SK-N-SH (cell line): ENCODE measurements at regions not wholly inside any gene's neighbourhood (a gene's known extent, or its start where the extent isn't known, plus 50 kb on each side); places are given as distances from the start of the nearest gene placed in this dataset.

Source experiments
- CTCF ChIA-PET: fragments of 300-600, 350-600 bp; formaldehyde crosslinking; extraction: SDS; loops from one replicate; lab custom pipeline; 2021; lab: Yijun Ruan, JAX
- POLR2A ChIA-PET: fragments of 350-600 bp; sonication (Branson Sonifier 250); formaldehyde crosslinking; extraction: SDS; loops from one replicate; lab custom pipeline; 2020; ENCODE audit warnings: antibody characterized with exemption, inconsistent platforms; lab: Yijun Ruan, JAX
- DNase-seq: peaks from one replicate; pipeline ENCODE4 v3.0.0; 2012
- H2AFZ ChIP-seq: fragments of 200-600 bp; sonication (generic); 2 replicates; pipeline ENCODE4 v1.8.1; 2016; ENCODE audit warnings: antibody characterized with exemption, mild to moderate bottlenecking, low read depth
- H3F3A ChIP-seq: fragments of 200-600 bp; sonication (generic); replicated peaks from 2 replicates; pipeline ENCODE3; 2016; ENCODE audit warnings: antibody characterized with exemption, mild to moderate bottlenecking; ENCODE audit not compliant: insufficient read depth
- H3K27ac ChIP-seq, 2 experiments: fragments of 200-500 bp in 1 of 2; fragments of 200-600 bp in 1 of 2; sonication (Bioruptor generic) in 1 of 2; sonication (generic), shearing (Covaris generic) in 1 of 2; 2 replicates each; pipeline versions ENCODE4 v1.5.1 to v1.6.1; 2014 to 2016; ENCODE audit warnings: low read depth in 2 of 2, inconsistent platforms in 1 of 2, low read length in 1 of 2, mild to moderate bottlenecking in 1 of 2, mixed read lengths in 1 of 2
- H3K27me3 ChIP-seq: fragments of 200-600 bp; sonication (generic), shearing (Covaris generic); 2 replicates; pipeline ENCODE4 v1.6.1; 2016; ENCODE audit warnings: mixed run types; ENCODE audit not compliant: insufficient read depth
- H3K36me3 ChIP-seq, 2 experiments: fragments of 200-500 bp in 1 of 2; fragments of 200-600 bp in 1 of 2; sonication (Bioruptor generic) in 1 of 2; sonication (generic) in 1 of 2; replicated peaks in 1 of 2; 2 replicates each; pipeline versions ENCODE3 to v1.5.1; 2014 to 2016; ENCODE audit warnings: low read length in 1 of 2, mild to moderate bottlenecking in 1 of 2; ENCODE audit not compliant: insufficient read depth in 2 of 2, control insufficient read depth in 1 of 2
- H3K4me1 ChIP-seq, 2 experiments: fragments of 200-500 bp in 1 of 2; fragments of 200-600 bp in 1 of 2; sonication (Bioruptor generic) in 1 of 2; sonication (generic), shearing (Covaris generic) in 1 of 2; 2 replicates each; pipeline versions ENCODE4 v1.5.1 to v1.6.1; 2014 to 2016; ENCODE audit warnings: low read depth in 1 of 2, low read length in 1 of 2, mixed run types in 1 of 2; ENCODE audit not compliant: insufficient read depth in 2 of 2, control insufficient read depth in 1 of 2
- H3K4me2 ChIP-seq: fragments of 200-600 bp; sonication (generic), shearing (Covaris generic); 2 replicates; pipeline ENCODE4 v1.6.1; 2017; ENCODE audit warnings: mixed run types
- H3K4me3 ChIP-seq, 2 experiments: fragments of 200-500 bp in 1 of 2; fragments of 200-600 bp in 1 of 2; sonication (Bioruptor generic) in 1 of 2; sonication (generic), shearing (Covaris generic) in 1 of 2; 2 replicates each; pipeline versions ENCODE4 v1.5.1 to v1.8.1; 2014 to 2016; ENCODE audit warnings: low read depth in 2 of 2, inconsistent platforms in 1 of 2, low read length in 1 of 2, mild to moderate bottlenecking in 1 of 2, mixed read lengths in 1 of 2, moderate library complexity in 1 of 2
- H3K79me2 ChIP-seq: fragments of 200-600 bp; sonication (generic); 2 replicates; pipeline ENCODE4 v1.8.1; 2017; ENCODE audit warnings: mild to moderate bottlenecking; ENCODE audit not compliant: insufficient read depth
- H3K9ac ChIP-seq: fragments of 200-600 bp; sonication (generic); 2 replicates; pipeline ENCODE4 v1.6.1; 2017; ENCODE audit warnings: mixed run types
- H3K9me2 ChIP-seq: fragments of 200-600 bp; sonication (generic); 2 replicates; pipeline ENCODE4 v1.6.1; 2017; ENCODE audit warnings: mixed run types
- H3K9me3 ChIP-seq: fragments of 200-600 bp; sonication (generic); 2 replicates; pipeline ENCODE4 v1.6.1; 2017; ENCODE audit warnings: mixed run types, mild to moderate bottlenecking, moderate library complexity
- H4K20me1 ChIP-seq: fragments of 200-600 bp; sonication (generic); 2 replicates; pipeline ENCODE4 v1.6.1; 2017; ENCODE audit warnings: mild to moderate bottlenecking, mixed run types; ENCODE audit not compliant: insufficient read depth
- CHD2 ChIP-seq: fragments of 150-350 bp; IDR thresholded peaks from 2 replicates; pipeline ENCODE4 v1.6.1; 2018; ENCODE audit warnings: low read length; ENCODE audit not compliant: partially characterized antibody
- CTCF ChIP-seq: fragments of 200-600 bp; sonication (generic); IDR thresholded peaks from 2 replicates; pipeline ENCODE4 v1.6.1; 2017; ENCODE audit warnings: antibody characterized with exemption, mild to moderate bottlenecking, moderate library complexity
- ELF1 ChIP-seq: IDR thresholded peaks from 2 replicates; pipeline ENCODE4 v1.4.0; 2012
- EP300 ChIP-seq, 2 experiments: IDR thresholded peaks; 2 replicates each; pipeline versions ENCODE4 v1.4.0 to v1.6.1; 2012; ENCODE audit warnings: borderline replicate concordance in 1 of 2, low read depth in 1 of 2, low read length in 1 of 2
- EZH2phosphoT487 ChIP-seq: fragments of 200-600 bp; sonication (generic); IDR thresholded peaks from 2 replicates; pipeline ENCODE4 v1.6.1; 2017; ENCODE audit warnings: low read depth, mixed run types, mild to moderate bottlenecking, antibody characterized with exemption, moderate library complexity, borderline replicate concordance
- FOXJ3 ChIP-seq: sonication (generic); formaldehyde crosslinking; IDR thresholded peaks from 2 replicates; pipeline ENCODE4 v1.5.1; 2020; ENCODE audit warnings: mild to moderate bottlenecking, missing genetic modification reagents
- GABPA ChIP-seq: IDR thresholded peaks from 2 replicates; pipeline ENCODE4 v1.4.0; 2012; ENCODE audit warnings: low read depth, mild to moderate bottlenecking
- GATA2 ChIP-seq: sonication (generic); formaldehyde crosslinking; IDR thresholded peaks from 2 replicates; pipeline ENCODE4 v1.5.0; 2020; ENCODE audit warnings: mild to moderate bottlenecking, missing genetic modification reagents
- IRF3 ChIP-seq: fragments of 150-350 bp; IDR thresholded peaks from 2 replicates; pipeline ENCODE4 v1.6.1; 2016; ENCODE audit warnings: mild to moderate bottlenecking, low read depth, low read length
- JUND ChIP-seq: IDR thresholded peaks from 2 replicates; pipeline ENCODE4 v1.4.0; 2012
- MEF2A ChIP-seq: IDR thresholded peaks from 2 replicates; pipeline ENCODE4 v1.4.0; 2012; ENCODE audit warnings: low read depth, borderline replicate concordance
- MXI1 ChIP-seq: IDR thresholded peaks from 2 replicates; pipeline ENCODE4 v1.6.1; 2012; ENCODE audit warnings: mild to moderate bottlenecking, low read depth, low read length, improper control_type of control experiment
- NFIC ChIP-seq: IDR thresholded peaks from 2 replicates; pipeline ENCODE4 v1.4.0; 2012; ENCODE audit warnings: borderline replicate concordance
- NRF1 ChIP-seq: IDR thresholded peaks from 2 replicates; pipeline ENCODE4 v1.6.1; 2012; ENCODE audit warnings: low read depth, mild to moderate bottlenecking, low read length
- PBX3 ChIP-seq: IDR thresholded peaks from 2 replicates; pipeline ENCODE4; 2012
- POLR2AphosphoS5 ChIP-seq: IDR thresholded peaks from 2 replicates; pipeline ENCODE4 v1.6.1; 2012; ENCODE audit warnings: low read depth, low read length
- RAD21 ChIP-seq: IDR thresholded peaks from 2 replicates; pipeline ENCODE4 v1.6.1; 2012; ENCODE audit warnings: mild to moderate bottlenecking, low read length
- REST ChIP-seq: IDR thresholded peaks from 2 replicates; pipeline ENCODE4 v1.6.1; 2012; ENCODE audit warnings: mild to moderate bottlenecking, low read depth, low read length, moderate library complexity
- RFX5 ChIP-seq: IDR thresholded peaks from 2 replicates; pipeline ENCODE4 v1.6.1; 2012; ENCODE audit warnings: mild to moderate bottlenecking, improper control_type of control experiment, low read length
- RXRA ChIP-seq: IDR thresholded peaks from 2 replicates; pipeline ENCODE4 v1.4.0; 2012; ENCODE audit warnings: low read depth, mild to moderate bottlenecking, borderline replicate concordance
- SIN3A ChIP-seq: IDR thresholded peaks from 2 replicates; pipeline ENCODE4 v1.6.1; 2012; ENCODE audit warnings: low read depth, mild to moderate bottlenecking, low read length, moderate library complexity, borderline replicate concordance
- TAF1 ChIP-seq: IDR thresholded peaks from 2 replicates; pipeline ENCODE4 v1.6.1; 2012; ENCODE audit warnings: low read depth, mild to moderate bottlenecking, low read length, moderate library complexity, borderline replicate concordance
- TCF12 ChIP-seq: IDR thresholded peaks from 2 replicates; pipeline ENCODE4 v1.4.0; 2012
- TEAD4 ChIP-seq: IDR thresholded peaks from 2 replicates; pipeline ENCODE4 v1.4.0; 2012; ENCODE audit warnings: mild to moderate bottlenecking, borderline replicate concordance; ENCODE audit not compliant: insufficient read depth
- USF1 ChIP-seq: IDR thresholded peaks from 2 replicates; pipeline ENCODE4 v1.4.0; 2012; ENCODE audit warnings: low read depth, borderline replicate concordance
- YY1 ChIP-seq: IDR thresholded peaks from 2 replicates; pipeline ENCODE4 v1.4.0; 2012; ENCODE audit warnings: low read depth, mild to moderate bottlenecking
- WGBS: methylation state at CpG from one replicate; pipeline ENCODE4 v1.1.6; 2017; ENCODE audit warnings: low lambda C conversion rate; 5-methylcytosine and 5-hydroxymethylcytosine counted together

GRCh38 chr9:94165592-94166235 lies 81.5 kb downstream of the PTPDC1 start:
- H3K9me2 ChIP-seq = no peaks in the 10 kb centered on the region; the same call in 1 of the 2 replicates
- peak overlapping the region; percentile 71; the same call in 1 of the 2 replicates for H2AFZ ChIP-seq
- ChIA-PET CTCF (interaction anchor here (3.1 kb wide), 1 partner anchor 48 kb away, joined by 11 read pairs; no protein-coding TSS in a partner anchor), POLR2A (no interaction called here)
- H3K4me2 ChIP-seq = peak overlapping the region; percentile 67; the same call in 1 of the 2 replicates
- H3K79me2 ChIP-seq = peaks cover 39% of the 10 kb centered on the region
- H3K27me3 ChIP-seq = no peaks in the 10 kb centered on the region
- H3K27ac ChIP-seq = peak overlapping the region; percentile 94 to 98
- H4K20me1 ChIP-seq = peaks cover 38% of the 10 kb centered on the region
- H3K4me3 ChIP-seq = peak overlapping the region; percentile 67 to 87
- H3K36me3 ChIP-seq = peaks cover 0 to 13% of the 10 kb centered on the region in 2 experiments
- no peaks in the 10 kb centered on the region for H3K9me3 ChIP-seq
- peaks cover 14% of the 10 kb centered on the region for H3F3A ChIP-seq
- H3K4me1 ChIP-seq = peaks cover 14 to 20% of the 10 kb centered on the region in 2 experiments; a peak in 3 of 4 replicates
- DNase-seq = peak; percentile 99
- 12% methylated on average over 29 of the region's 49 CpGs for WGBS
- peak overlapping the region; percentile 100 for H3K9ac ChIP-seq
- TF ChIP-seq GABPA = 0 out of 2 replicates have a peak, but pooled peaks have one; percentile 17
- no peak for TF ChIP-seq RXRA
- no peak for TF ChIP-seq YY1
- no peak for TF ChIP-seq JUND
- peak; percentile 89 for TF ChIP-seq MXI1
- peak; percentile 64; the same call in 1 of the 2 replicates for TF ChIP-seq ELF1
- no peak for TF ChIP-seq MEF2A
- TF ChIP-seq REST = peak; percentile 86
- TF ChIP-seq EP300 (IDR thresholded peaks at IDR 0.05; ENCODE audit: borderline replicate concordance in 1 of 2, low read depth in 1 of 2, low read length in 1 of 2) = no peak
- no peak for TF ChIP-seq CTCF
- TF ChIP-seq PBX3 = peak; percentile 99
- no peak for TF ChIP-seq NFIC
- peak; percentile 30; the same call in 1 of the 2 replicates for TF ChIP-seq NRF1
- no peak for TF ChIP-seq GATA2
- peak; percentile 95 for TF ChIP-seq USF1
- TF ChIP-seq IRF3 = peak; percentile 86
- TF ChIP-seq TAF1 = peak; percentile 59; the same call in 1 of the 2 replicates
- peak; percentile 92 for TF ChIP-seq CHD2
- no peak for TF ChIP-seq FOXJ3 (CRISPR knock-in tag)
- TF ChIP-seq RFX5 = no peak
- peak; percentile 46; the same call in 1 of the 2 replicates for TF ChIP-seq POLR2AphosphoS5
- TF ChIP-seq RAD21 = no peak
- no peak for TF ChIP-seq TCF12
- TF ChIP-seq EZH2phosphoT487 = no peak
- TF ChIP-seq TEAD4 = no peak
- TF ChIP-seq SIN3A = 0 out of 2 replicates have a peak, but pooled peaks have one; percentile 40
